Sigmoid colon (tissue), 4 donors: ENCODE measurements at regions not wholly inside any gene's neighbourhood (a gene's known extent, or its start where the extent isn't known, plus 50 kb on each side); places are given as distances from the start of the nearest gene placed in this dataset.
"Not testable (repeated sequence)": the region's sequence is repeated elsewhere in the genome, so short reads cannot be mapped to it uniquely, and the experiment has no call there.

Experiments used
- CTCF ChIP-seq, 4 experiments: fragments of 450-650 bp in 3 of 4; fragments of 200-600 bp in 1 of 4; IDR thresholded peaks; one replicate each; pipeline ENCODE4 v1.5.1; 2016 to 2019; ENCODE audit warnings: antibody characterized with exemption in 4 of 4, mild to moderate bottlenecking in 3 of 4, moderate library complexity in 2 of 4
- POLR2A ChIP-seq, 2 donors: fragments of 450-650 bp; IDR thresholded peaks; one replicate each; pipeline ENCODE4 v1.6.1; 2016; ENCODE audit warnings: antibody characterized with exemption in 2 of 2, mild to moderate bottlenecking in 2 of 2, moderate library complexity in 2 of 2
- POLR2AphosphoS5 ChIP-seq, 4 donors: sonication (generic); formaldehyde crosslinking; IDR thresholded peaks; one replicate each; pipeline ENCODE4 v1.6.1; 2017; ENCODE audit warnings: antibody characterized with exemption in 4 of 4

DNA sequence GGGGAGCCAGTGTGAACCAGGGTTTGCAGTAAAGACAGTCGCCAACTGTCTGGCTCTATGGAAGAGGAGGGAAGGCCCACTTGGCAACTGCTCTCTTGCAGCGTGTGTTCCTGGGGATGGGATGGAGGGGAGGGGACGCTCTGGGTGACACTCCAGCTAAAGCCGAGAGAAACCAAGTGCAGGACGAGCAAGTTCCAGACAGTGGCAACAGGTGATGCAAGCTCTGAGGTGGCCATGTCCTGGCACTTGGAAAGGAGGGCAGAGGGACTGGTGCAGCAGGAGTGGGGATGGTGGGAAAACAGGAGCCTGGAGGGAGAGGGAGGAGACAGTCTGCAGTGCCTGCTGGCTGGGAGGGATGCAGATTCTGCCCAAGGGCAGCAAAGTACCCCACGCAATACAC lies 127.0 kb upstream of the ALDH3B2 start:
- not testable (repeated sequence) for TF ChIP-seq CTCF, POLR2A, POLR2AphosphoS5 (IDR thresholded peaks at IDR 0.05)
